ENCODE measurements at regions not wholly inside any gene's neighbourhood (a gene's known extent, or its start where the extent isn't known, plus 50 kb on each side); places are given as distances from the start of the nearest gene placed in this dataset.

GRCh38 chr13:86201477-86201876 lies 402.3 kb upstream of the SLITRK6 start:
- no peak for DNase-seq (ENCODE audit: low spot score)

DNA sequence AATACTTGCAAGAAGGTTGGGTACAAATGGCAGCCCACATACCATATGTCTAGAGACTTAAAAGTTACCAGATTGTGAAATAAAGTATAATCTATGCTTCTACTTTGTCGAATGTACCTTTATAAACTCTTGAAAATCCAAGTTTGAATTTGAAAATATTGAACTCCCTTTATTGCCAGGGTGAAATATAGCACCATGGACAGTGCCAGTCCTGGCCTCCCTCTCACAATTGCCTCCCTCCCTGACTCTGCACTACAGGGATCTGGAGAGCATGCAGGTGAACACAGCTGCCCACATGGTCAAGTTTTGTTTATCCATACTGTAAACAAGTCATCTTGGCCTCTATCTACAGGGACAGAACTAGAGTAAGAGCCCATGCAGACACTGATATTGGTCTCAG lies 394.1 kb upstream of the SLITRK6 start:
- no peak for DNase-seq (ENCODE audit: low spot score)

DNA sequence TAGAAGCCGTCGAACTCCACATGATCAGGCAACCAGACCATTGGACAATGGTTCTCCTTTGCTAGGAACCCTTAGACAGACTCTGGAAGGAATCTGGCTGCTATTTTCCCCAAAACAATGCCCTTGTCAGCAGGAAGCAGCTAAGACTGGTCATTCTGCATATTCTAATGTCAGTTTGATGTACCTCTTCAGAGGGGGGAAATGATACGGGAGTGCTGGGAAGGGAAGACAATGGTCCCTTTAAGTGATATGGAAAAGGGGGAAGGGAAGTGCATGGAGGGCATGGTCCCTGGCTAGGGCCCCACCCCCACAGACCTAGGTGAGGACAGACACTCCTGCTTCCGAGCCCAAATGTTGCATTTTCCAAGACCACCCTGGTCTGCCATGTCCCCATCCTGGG lies 389.0 kb upstream of the SLITRK6 start:
- no peak for DNase-seq (ENCODE audit: low spot score)

DNA sequence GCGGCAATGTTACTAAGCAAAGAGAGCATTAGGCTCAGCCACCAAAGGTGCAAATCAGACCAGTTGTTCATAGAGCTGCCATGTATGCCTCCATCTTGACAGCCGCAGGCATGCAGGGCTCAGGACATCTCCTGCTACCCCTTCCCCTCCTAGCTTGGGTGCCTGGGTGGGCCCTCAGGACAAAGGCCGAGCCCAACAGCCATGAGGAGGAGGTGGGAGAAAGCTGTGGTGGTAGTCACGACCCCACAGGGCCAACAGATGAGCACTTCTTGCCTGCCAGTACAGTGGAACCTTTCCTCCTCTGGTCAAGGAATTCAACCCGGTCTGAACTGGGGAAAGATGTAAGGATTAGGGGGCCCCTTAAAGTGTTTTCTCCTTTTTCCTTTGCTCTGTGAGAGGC lies 386.4 kb upstream of the SLITRK6 start:
- DNase-seq (ENCODE audit: low spot score) = no peak

- no peak for DNase-seq (ENCODE audit: low spot score)
Observed at GRCh38 chr13:86185107-86185506, 385.9 kb upstream of the SLITRK6 start.

GRCh38 chr13:86174622-86175021 lies 375.4 kb upstream of the SLITRK6 start:
- DNase-seq (ENCODE audit: low spot score) = no peak

GRCh38 chr13:86172961-86173360 lies 373.7 kb upstream of the SLITRK6 start:
- DNase-seq (ENCODE audit: low spot score) = no peak

- no peak for DNase-seq (ENCODE audit: low spot score)
Observed at GRCh38 chr13:86161257-86161656, 362.0 kb upstream of the SLITRK6 start.

DNA sequence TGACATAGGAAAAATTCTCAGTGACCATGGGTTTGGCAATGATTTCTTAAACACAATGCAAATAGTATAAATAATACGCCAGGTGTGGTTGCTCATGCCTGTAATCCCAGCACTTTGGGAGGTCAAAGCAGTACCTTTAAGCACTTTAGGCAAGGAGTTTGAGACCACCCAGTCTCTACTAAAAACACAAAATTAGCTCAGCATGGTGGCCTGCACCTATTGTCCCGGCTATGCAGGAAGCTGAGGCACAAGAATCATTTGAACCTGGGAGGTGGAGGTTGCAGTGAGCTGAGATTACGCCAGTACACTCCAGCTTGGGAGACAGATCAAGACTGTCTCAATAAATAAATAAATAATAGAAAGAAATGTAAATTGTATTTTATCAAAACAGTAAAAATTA lies 356.5 kb upstream of the SLITRK6 start:
- DNase-seq (ENCODE audit: low spot score) = no peak

DNA sequence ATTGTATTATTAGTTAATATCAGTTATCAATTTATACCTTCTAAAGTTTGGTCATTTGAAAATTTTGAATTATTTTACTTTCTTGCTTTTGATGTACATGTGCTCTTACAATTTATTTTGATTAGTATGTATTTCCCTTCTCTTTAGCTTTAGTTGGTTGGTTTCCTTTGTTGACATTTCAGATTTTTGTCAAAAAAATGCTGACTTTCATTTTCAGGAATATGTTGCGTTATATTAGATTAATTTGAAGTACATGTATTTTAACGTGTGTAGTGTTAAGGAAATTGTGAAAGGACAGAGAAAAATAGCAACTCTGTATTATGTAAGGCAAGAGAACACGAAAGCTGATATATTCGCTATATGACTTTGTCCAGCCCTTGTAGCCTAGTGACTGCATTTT lies 342.9 kb upstream of the SLITRK6 start:
- no peak for DNase-seq (ENCODE audit: low spot score)

DNA sequence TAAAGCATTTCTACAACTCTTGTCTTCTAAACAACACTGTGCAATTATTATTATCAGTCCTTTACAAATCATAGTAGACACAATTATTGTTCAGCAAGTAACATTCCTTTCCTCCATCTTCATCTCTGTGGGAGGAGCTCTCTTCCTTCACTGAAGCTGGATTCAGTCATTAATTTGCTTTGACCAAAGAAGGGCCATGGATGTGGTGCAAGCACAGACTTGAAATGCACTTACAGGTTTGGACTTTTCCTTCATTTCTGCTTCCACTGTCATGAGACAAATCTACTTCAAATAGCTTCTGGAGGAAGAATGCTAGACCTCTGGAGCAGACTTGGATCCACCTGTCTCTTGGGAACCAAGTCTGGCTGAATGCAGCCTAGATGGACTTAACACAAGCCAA lies 336.6 kb upstream of the SLITRK6 start:
- DNase-seq (ENCODE audit: low spot score) = no peak

GRCh38 chr13:86121881-86122280 lies 322.7 kb upstream of the SLITRK6 start:
- DNase-seq (ENCODE audit: low spot score) = no peak

DNA sequence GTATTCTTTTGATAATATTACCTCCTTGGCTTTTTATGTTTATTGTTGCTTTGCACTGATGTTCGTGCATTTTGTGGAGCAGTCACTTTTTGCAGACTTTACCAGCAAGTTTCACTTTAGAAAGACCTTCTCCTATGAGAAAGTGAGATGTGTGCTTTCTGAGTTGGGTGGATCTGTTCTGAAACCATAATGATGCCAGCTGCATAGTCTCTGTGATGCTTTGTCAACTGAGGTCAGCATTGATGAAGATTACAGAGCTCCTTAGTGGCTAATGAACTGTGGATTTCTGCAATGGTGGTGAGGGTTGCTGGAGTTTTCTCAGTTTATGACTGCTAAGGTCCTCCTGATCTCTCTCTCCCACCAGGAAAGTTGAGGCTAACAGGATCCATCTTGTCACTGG lies 309.9 kb upstream of the SLITRK6 start:
- no peak for DNase-seq (ENCODE audit: low spot score)

DNA sequence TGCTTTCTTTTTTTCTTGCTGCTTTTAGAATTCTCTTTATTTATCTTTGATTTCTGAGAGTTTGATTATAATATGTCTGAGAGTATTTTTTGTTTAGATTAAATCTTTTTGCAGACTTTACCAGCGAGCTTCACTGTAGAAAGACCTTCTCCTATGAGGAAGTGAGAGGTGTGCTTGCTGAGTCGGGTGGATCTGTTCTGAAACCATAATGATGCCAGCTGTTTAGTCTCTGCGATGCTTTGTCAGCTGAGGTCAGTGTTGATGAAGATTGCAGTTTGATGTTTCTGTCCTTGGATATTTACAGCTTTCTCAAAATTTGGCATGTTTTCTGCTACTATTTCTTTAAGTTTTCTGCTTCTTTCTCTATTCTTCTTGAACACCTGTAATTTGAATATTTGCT lies 309.1 kb upstream of the SLITRK6 start:
- DNase-seq (ENCODE audit: low spot score) = no peak

DNA sequence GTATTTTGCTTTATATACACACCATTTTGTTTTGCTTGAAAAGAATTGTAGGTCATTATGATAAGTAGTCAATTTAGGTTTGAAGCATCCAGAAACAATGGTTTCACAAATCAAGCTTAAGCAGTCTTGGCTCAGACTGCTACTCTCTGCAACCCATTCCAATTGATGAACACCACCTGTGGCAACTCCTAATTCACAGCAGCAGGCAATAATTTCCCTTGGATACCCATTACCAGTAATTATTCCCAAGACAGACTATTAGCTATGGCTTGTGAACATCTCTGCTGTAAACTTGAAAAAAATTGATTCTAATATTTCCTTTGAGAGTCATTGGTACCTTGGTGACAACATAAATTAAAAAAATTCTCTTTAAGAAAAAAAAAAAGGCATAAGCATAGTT lies 299.3 kb upstream of the SLITRK6 start:
- DNase-seq (ENCODE audit: low spot score) = no peak

- DNase-seq (ENCODE audit: low spot score) = no peak
Observed at GRCh38 chr13:86095351-86095750, 296.1 kb upstream of the SLITRK6 start.

- DNase-seq (ENCODE audit: low spot score) = no peak
Observed at GRCh38 chr13:86090181-86090580, 291.0 kb upstream of the SLITRK6 start.

- no peak for DNase-seq (ENCODE audit: low spot score)
Observed at GRCh38 chr13:86087244-86087643, 288.0 kb upstream of the SLITRK6 start.

GRCh38 chr13:86085890-86086289 lies 286.7 kb upstream of the SLITRK6 start:
- DNase-seq (ENCODE audit: low spot score) = no peak

- no peak for DNase-seq (ENCODE audit: low spot score)
Observed at GRCh38 chr13:86082121-86082520, 282.9 kb upstream of the SLITRK6 start.

DNA sequence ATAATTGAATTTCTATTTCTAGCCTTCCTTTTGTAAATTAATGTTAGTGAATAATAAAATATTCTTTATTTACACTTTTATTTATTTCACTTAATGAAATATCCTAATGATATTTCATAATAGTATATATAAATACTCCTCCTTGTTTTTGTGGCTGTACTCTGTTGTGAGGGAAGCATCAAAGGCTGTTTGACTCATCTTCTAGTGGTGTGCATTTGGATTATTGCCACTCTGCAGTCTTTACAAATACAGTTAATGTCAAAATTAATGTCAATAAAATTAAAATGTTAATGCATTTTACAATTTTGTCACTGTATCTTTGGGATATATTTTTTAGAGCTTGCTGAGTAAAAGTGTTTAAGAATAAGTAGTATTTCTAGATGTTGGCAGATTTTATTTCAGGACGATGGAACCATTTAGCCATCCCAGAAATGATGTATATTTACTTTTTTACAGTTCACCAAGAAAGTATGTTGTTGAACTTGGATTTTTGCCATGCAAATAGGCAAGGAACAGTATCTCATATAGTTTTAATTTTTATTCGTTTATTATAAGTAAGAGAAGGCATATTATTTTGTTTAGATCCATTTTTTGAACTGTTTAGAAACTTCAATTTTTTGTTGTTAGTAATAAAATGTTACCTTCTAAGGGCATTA lies 281.2 kb upstream of the SLITRK6 start:
- DNase-seq (ENCODE audit: low spot score) = no peak

GRCh38 chr13:86066611-86067365 lies 267.6 kb upstream of the SLITRK6 start:
- DNase-seq (ENCODE audit: low spot score) = no peak

DNA sequence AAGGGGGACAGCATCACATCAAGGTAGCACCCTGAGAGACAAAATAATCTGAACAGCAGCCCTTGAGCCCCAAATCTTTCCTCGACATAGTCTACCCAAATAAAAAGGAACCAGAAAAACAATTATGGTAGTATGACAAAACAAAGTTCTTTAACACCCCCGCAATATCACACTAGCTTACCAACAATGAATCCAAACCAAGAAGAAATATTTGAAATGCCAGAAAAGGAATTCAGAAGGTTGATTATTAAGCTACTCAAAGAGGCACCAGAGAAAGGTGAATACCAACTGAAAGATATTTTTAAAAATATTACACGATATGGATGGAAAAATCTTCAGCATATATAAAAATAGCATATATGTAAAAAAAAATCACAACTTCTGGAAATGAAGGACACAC lies 252.9 kb upstream of the SLITRK6 start:
- DNase-seq (ENCODE audit: low spot score) = no peak

All from hepatic stellate cell (primary cell).